Heart right ventricle (tissue), 16 donors: ENCODE measurements at regions not wholly inside any gene's neighbourhood (a gene's known extent, or its start where the extent isn't known, plus 50 kb on each side); places are given as distances from the start of the nearest gene placed in this dataset.
A peak's percentile ranks its signal among the peaks of the same experiment; 100 is the strongest.

Experiments
- ATAC-seq, 8 donors: fragments of 200-7000 bp; cut with Tn5 transposase; one replicate each; pipeline ENCODE4 v1.9.1; 2020; ENCODE audit warnings: mild to moderate bottlenecking in 8 of 8, moderate library complexity in 8 of 8, moderate number of reproducible peaks in 1 of 8
- DNase-seq, 2 donors: peaks; one replicate each; pipeline ENCODE4 v3.0.0-alpha.2; 2020
- H3K27ac ChIP-seq, 10 donors: fragments of 200-600 bp; sonication (generic) in 2 of 10; one replicate each; pipeline versions ENCODE4 v1.5.0 to v1.8.0; 2020 to 2022; ENCODE audit warnings: mild to moderate bottlenecking in 3 of 10
- H3K27me3 ChIP-seq, 7 donors: fragments of 200-600 bp; one replicate each; pipeline ENCODE4 v1.8.0; 2021 to 2022; ENCODE audit warnings: mild to moderate bottlenecking in 2 of 7
- H3K36me3 ChIP-seq, 9 donors: fragments of 200-600 bp; sonication (generic) in 1 of 9; one replicate each; pipeline versions ENCODE4 v1.5.0 to v1.8.0; 2020 to 2022; ENCODE audit warnings: mild to moderate bottlenecking in 2 of 9
- H3K4me1 ChIP-seq, 9 donors: fragments of 200-600 bp; sonication (generic) in 1 of 9; one replicate each; pipeline versions ENCODE4 v1.5.0 to v1.8.0; 2020 to 2022; ENCODE audit warnings: mild to moderate bottlenecking in 4 of 9
- H3K4me3 ChIP-seq, 10 donors: fragments of 200-600 bp; sonication (generic) in 2 of 10; one replicate each; pipeline versions ENCODE4 v1.5.0 to v1.8.0; 2020 to 2022; ENCODE audit warnings: mild to moderate bottlenecking in 7 of 10, moderate library complexity in 2 of 10
- H3K9me3 ChIP-seq, 11 donors: fragments of 200-600 bp in 10 of 11; sonication (generic) in 2 of 11; one replicate each; pipeline versions ENCODE4 v1.5.0 to v1.8.0; 2013 to 2022; ENCODE audit warnings: mild to moderate bottlenecking in 2 of 11, control low read depth in 1 of 11, moderate library complexity in 1 of 11
- WGBS, 2 donors: extraction: QIAGEN DNeasy Blood & Tissue Kit; methylation state at CpG; one replicate each; pipeline ENCODE4 v1.1.7; 2013; ENCODE audit warnings: inconsistent platforms in 1 of 2; 5-methylcytosine and 5-hydroxymethylcytosine counted together
- intact Hi-C, 10 donors: fragments of 100-400 bp; cut with DNase I; formaldehyde crosslinking; loops; one replicate each; pipeline versions ENCODE4 v1.11.1 to v1.14.2; 2022
- TF ChIP-seq, protein P1 (sequence below), 9 donors: fragments of 200-600 bp; sonication (generic) in 2 of 9; IDR thresholded peaks; one replicate each; pipeline versions ENCODE4 v1.5.0 to v1.8.0; 2021 to 2022; ENCODE audit warnings: antibody characterized with exemption in 9 of 9, mild to moderate bottlenecking in 5 of 9, moderate library complexity in 1 of 9
- donor health status: Arrhythmogenic right ventricular cardiomyopathy.
- donor health status: ischemic (EF 13 %, LVEDD 7.1; RV severe dilation, severe dysfunction).
- donor health status: healthy with polysubstance abuse.
- donor health status: DM: no; HTN: yes; CAD: no.
- donor health status: DM: no; HTN: no; CAD: no.
- donor health status: ischemic (EF 25% LVEDD 6.9; RV normal size, moderate dysfunction).
- donor health status: ischemic (EF 25% LVEDD 5.7; RV mildly dilated, moderate dysfunction).
- donor health status: healthy.
- donor health status: DM: yes; HTN: yes; CAD: no.
- donor health status: Ischemic cardiomyopathy.
- donor health status: ischemic (EF 35%, LVEDD 5.7; RV mildly dilated, moderate dysfunction).
- donor health status: nonischemic (EF 11% LVEDD 7.7; RV severe dilation, severe dysfunction).
- donor health status: DM: yes; HTN: yes; CAD: no.
- donor health status: PGD.
- donor health status: ischemic (EF 29% LVEDD 5.4; RV normal size, mild dysfunction).
- donor health status: nonischemic (EF 23%, LVEDD 6.1; RV moderate dilation, normal function).

DNA sequence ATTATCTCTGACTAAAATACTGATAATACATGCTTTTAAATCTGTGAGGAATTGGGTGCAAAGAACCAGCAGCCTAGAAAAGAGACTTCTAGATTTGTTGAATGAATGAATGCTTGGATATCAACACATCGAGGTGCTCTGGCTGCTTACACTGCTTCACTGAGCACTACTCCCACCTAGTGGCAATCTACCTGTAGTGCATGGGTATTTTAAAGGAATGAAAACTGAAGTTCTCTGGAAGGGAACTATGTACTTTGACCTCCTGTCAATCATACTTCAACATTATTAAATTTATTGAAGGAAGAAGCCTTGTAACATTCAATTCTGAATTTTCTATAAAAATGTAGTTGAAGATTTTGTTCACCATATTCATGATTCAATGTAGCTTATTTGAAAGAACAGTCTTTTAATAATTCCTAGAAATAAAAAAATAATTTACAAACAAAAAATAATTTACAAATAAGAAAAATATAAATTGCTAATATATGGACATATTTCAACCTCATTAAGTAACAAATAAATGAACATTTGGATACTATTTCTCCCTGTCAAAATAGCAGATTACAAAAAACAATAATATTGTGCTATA lies 111.2 kb upstream of the MMS22L start:
- intact Hi-C loops = loop anchor here (1.0 to 10.0 kb wide), 8 partner anchors 207 to 497 kb away; partner anchors contain the start of gene NDUFAF4 (in 1 of the 10)
- TF ChIP-seq, protein P1, sequence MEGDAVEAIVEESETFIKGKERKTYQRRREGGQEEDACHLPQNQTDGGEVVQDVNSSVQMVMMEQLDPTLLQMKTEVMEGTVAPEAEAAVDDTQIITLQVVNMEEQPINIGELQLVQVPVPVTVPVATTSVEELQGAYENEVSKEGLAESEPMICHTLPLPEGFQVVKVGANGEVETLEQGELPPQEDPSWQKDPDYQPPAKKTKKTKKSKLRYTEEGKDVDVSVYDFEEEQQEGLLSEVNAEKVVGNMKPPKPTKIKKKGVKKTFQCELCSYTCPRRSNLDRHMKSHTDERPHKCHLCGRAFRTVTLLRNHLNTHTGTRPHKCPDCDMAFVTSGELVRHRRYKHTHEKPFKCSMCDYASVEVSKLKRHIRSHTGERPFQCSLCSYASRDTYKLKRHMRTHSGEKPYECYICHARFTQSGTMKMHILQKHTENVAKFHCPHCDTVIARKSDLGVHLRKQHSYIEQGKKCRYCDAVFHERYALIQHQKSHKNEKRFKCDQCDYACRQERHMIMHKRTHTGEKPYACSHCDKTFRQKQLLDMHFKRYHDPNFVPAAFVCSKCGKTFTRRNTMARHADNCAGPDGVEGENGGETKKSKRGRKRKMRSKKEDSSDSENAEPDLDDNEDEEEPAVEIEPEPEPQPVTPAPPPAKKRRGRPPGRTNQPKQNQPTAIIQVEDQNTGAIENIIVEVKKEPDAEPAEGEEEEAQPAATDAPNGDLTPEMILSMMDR (IDR thresholded peaks at IDR 0.05) = peak; percentile 71 to 96 (median 90)
- DNase-seq = peak in 1 of 2 donors; percentile 32
- 0% methylated on average over 1 of the region's 1 CpG for WGBS, 2 donors
- H3K27me3 ChIP-seq = no peaks in the 10 kb centered on the region
- no peak overlapping the region for H3K4me3 ChIP-seq
- no peaks in the 10 kb centered on the region for H3K4me1 ChIP-seq
- no peaks in the 10 kb centered on the region for H3K9me3 ChIP-seq
- H3K27ac ChIP-seq = no peak overlapping the region
- no peaks in the 10 kb centered on the region for H3K36me3 ChIP-seq
- peak in 1 of 8 donors; percentile 58 for ATAC-seq

DNA sequence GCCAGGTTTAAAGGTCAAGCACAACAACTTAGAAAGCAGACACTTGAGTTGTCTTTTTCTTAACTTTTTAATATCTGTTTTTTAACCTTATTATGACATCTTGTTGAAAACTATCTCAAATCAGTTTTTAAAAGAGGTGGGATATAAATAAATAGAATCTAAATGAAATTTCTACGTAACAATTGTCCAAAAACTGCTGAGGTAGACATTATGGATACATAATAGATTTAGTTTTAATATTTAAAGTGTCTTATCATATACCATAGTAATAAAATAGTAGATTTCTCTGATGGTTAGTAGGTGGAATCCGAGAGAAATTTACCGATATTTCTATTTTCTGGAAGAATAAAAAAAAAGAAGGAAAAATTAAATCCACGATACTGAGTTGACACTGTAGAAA lies 113.9 kb upstream of the MMS22L start:
- ATAC-seq (no peak), DNase-seq (no peak)
- H3K27ac ChIP-seq = no peak overlapping the region
- H3K4me1 ChIP-seq = peaks cover 0 to 15% (median 5%) of the 10 kb centered on the region in 9 donors
- H3K27me3 ChIP-seq = no peaks in the 10 kb centered on the region
- TF ChIP-seq, protein P1 (IDR thresholded peaks at IDR 0.05) = no peak
- intact Hi-C loops = loop anchor here in 5 of 10 donors (5.0 to 10.0 kb wide), 3 partner anchors 212 to 332 kb away; no protein-coding TSS in a partner anchor
- WGBS, 2 donors = 90 to 92% methylated on average over 4 of the region's 4 CpGs
- no peak overlapping the region for H3K4me3 ChIP-seq
- no peaks in the 10 kb centered on the region for H3K9me3 ChIP-seq
- no peaks in the 10 kb centered on the region for H3K36me3 ChIP-seq

DNA sequence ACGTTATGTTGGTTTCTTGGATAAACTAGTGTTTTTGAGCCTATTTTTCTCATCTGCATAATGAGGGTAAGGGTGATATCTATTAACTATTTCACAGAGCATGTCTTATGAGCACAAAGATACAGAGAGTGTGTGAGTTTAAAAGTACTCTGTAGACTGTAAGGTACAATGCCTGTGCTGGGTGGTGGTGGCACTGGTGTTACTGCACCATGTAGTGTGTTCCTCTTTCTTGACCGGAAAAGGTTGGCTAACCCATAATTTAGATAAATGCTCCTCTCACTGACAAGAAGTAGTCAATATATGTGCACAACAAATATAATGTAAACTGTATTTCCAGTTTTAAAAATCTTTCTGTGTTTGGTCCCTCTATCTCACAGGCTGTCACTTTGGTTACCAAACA lies 116.2 kb upstream of the MMS22L start:
- no peak for ATAC-seq
- intact Hi-C loops = loop anchor here in 5 of 10 donors (5.0 to 10.0 kb wide), 3 partner anchors 214 to 334 kb away; no protein-coding TSS in a partner anchor
- Histone ChIP-seq H3K4me1 (peaks cover 0 to 15% (median 5%) of the 10 kb centered on the region in 9 donors), H3K27me3 (no peaks in the 10 kb centered on the region), H3K4me3 (no peak overlapping the region), H3K9me3 (peaks cover 0 to 7% (median 4%) of the 10 kb centered on the region in 11 donors), H3K27ac (no peak overlapping the region), H3K36me3 (no peaks in the 10 kb centered on the region)
- TF ChIP-seq, protein P1 (IDR thresholded peaks at IDR 0.05) = no peak
- no peak for DNase-seq
- 91 to 93% methylated on average over 2 of the region's 2 CpGs for WGBS, 2 donors

DNA sequence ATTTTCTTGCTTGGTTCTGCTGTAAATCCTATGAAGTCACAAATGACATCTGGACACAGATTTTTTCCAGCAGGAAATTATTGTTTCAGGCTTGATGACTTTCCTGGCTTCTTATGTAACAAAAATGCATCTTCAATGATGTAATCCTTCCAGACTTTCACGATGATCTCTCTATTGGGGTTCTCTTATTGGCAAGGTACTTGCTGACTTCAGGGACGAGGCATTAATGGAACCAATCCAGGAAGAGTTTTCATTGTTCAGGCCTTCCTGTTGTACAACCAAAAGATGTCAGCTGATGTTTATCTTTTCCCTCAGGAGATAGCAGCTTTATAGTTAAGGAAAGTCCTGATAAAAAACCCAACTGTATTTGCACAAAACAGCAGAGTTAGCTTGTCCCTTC lies 118.5 kb upstream of the MMS22L start:
- peak in 1 of 2 donors; percentile 4 for DNase-seq
- peak in 7 of 8 donors; percentile 58 to 96 (median 88) for ATAC-seq
- TF ChIP-seq, protein P1 (IDR thresholded peaks at IDR 0.05) = no peak
- Histone ChIP-seq H3K4me1 (peaks cover 0 to 15% (median 5%) of the 10 kb centered on the region in 9 donors), H3K36me3 (no peaks in the 10 kb centered on the region), H3K4me3 (no peak overlapping the region), H3K27ac (peak overlapping the region in 2 of 10 donors; percentile 48 to 61), H3K27me3 (no peaks in the 10 kb centered on the region), H3K9me3 (peaks cover 0 to 7% (median 4%) of the 10 kb centered on the region in 11 donors)
- WGBS, 2 donors = 26 to 32% methylated on average over 2 of the region's 2 CpGs
- intact Hi-C loops = no loop called here
